Hematopoietic multipotent progenitor cell (in vitro differentiated cells): ENCODE measurements at regions not wholly inside any gene's neighbourhood (a gene's known extent, or its start where the extent isn't known, plus 50 kb on each side); places are given as distances from the start of the nearest gene placed in this dataset.
"Not testable (repeated sequence)": the region's sequence is repeated elsewhere in the genome, so short reads cannot be mapped to it uniquely, and the experiment has no call there.

Source experiments
- DNase-seq, 3 donors: peaks; one replicate each; pipeline ENCODE4 v3.0.0-alpha.2; 2011 to 2015; ENCODE audit warnings: low read depth in 2 of 3, low spot score in 2 of 3

DNA sequence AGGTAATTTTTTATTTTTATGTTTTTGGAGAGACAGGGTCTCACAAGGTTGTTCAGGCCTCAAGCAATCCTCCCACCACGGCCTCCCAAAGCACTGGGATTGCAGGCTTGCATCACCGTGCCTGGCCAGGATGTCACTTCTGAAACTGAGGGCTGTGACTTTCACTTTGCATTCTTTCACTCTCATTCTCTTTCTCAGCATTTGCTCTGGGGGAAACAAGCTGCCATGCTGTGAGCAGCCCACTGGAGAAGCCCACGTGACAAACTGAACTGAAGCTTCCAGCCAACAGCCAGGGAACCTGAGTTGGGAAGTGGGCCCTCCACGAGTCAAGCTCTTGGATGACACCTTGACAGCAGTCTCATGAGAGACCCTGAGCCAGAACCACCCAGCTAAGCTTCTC is 109.4 kb downstream of the C5orf15 start:
- DNase-seq, result no peak

DNA sequence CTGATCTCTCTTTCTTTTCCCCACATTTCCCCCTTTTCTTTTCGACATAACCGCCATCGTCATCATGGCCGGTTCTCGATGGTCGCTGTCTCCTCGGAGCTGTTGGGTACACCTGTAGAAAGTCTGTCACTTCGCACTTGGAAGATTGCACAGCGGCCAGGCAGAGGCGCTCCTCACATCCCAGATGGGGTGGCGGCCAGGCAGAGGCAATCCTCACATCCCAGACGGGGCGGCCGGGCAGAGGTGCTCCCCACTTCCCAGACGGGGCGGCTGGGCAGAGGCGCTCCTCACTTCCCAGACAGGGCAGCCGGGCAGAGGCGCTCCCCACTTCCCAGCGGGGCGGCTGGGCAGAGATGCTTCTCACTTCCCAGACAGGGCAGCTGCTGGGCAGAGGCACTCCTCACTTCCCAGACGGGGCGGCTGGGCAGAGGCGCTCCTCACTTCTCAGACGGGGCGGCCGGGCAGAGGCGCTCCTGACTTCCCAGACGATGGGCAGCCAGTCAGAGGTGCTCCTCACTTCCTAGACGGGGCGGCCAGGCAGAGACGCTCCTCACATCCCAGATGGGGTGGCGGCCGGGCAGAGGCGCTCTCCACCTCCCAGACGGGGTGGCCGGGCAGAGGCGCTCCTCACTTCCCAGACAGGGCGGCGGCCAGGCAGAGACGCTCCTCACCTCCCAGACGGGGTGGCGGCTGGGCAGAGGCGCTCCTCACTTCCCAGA is 110.7 kb downstream of the C5orf15 start:
- not testable (repeated sequence) for DNase-seq

DNA sequence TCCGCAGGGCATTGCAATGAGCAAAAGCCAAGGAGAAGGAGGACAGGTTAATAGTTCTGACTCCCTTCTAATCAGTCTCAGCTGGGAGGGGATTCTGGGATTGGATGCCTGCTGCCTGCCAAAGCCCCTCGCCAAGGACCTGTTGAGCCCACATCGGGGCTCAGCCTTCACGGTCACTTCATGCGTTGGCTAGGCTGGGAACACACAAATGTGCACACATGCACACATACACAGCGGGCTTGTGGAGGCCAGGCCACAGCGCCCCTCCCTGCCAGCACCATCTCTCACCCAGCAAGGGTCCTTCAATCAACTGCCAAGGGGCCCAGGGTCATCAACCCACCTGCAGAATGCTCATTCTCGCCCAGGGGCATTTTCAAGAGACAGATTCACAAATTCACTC is 113.9 kb downstream of the C5orf15 start:
- DNase-seq, result no peak

DNA sequence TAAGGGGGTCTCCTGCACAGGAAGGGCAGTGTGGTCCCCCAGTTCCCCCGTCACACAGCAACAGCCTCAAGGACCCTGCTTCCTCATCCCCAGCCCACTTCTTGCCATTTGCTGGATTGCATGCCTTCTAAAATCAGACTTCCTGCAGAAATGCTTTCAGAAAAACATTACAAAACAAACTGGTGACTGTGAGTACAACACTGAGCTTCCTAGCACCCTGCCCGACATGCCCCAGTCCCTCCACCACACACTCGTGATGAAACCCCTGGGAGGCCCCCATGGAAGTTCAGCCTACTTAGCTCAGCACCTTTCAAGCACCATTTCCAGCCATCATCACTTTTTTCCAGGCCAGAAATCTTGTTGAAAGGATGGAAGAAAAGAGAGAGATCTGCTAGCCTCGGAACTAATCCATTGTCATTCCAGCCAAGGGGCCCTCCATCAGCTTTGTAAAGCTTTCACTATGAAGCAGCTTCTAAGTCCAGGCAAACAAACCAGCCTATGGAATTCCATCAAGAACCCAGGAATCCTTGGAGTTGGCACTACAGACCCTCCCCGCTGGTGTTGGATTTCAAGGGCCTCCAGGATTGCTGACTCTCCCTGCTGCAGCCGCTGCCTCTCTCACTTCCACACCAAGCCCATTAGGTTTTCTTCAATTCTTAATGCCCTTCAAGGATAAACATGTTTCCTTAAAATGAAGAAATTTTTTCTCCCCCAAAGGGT is 114.6 kb downstream of the C5orf15 start:
- no peak for DNase-seq

DNA sequence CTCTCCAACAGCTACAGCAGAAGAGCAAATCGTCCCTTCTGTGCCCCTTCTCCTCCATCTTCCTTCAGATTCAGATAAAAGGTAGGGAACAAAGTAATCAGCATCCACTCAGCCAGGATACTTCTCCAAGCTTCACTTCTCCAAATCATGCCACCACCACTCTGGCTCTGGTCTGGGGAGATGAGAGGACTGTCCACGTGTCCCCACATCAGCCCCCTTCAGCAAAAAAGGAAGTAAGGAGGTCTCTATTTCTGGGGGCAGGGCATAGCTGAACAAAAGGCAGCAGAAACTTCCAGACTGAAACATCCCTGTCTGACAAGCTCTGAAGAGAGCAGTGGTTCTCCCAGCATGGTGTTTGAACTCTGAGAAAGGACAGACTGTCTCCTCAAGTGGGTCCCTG is 116.9 kb downstream of the C5orf15 start:
- no peak for DNase-seq

DNA sequence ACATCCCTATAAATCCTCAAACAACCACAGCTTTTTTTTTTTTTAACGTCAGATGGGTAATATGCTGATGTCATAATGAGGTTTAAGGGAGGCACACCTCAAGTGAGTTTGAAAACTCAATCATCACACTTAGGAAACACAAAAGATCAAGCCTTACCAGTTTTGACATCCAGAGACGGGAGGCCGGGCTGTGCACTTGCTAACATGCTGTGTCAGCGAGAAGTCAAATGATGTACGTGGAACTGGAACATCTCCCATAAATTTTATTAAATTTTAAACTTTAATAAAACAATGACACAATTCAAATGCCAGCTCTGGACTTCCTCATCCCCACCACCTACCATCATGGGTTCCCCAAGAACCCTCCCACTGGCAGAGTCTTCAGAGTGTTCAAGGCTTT is 117.6 kb downstream of the C5orf15 start:
- no peak for DNase-seq

DNA sequence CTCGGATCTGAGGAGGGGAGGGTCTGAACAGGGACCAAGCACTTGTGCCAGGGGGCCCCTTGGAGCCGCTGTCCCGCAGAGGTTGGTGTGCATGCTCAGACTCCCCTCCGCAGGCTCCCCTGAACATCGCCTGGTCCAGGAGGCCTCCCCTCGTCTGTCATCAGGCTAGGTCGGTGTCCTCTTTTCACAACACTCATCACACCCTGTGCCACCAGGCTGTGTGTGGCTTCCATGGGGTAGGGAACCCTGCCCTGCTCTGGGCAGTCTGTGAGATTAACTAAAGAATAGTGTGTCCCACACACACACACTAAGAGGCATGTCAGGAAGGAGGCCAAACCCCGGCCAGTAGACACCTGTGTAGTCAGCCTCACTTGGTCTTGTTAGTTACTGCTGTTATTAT is 119.3 kb downstream of the C5orf15 start:
- no peak for DNase-seq

DNA sequence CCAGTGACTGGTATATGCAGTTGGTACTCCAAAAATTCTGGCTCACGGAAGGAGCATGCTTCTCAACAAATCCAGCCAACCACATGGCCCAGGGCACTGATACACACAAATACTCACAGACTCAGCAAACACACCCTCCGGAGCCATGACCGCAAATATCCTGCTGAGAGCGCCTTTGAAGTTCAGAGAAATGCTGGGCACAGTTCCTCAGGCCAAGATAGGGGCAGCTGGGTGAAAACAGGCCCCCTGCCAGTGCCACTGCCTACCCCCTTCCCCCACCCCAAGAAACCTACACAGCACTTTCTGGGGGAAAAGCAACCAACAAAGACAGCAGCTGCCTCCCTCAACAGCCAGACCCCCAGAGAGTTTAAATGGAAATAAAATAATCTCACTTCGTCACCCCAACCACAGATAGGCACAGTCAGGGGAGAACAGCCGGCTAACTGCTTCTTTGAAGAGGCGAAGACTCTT is 120.0 kb downstream of the C5orf15 start:
- DNase-seq, result peak in 1 of 3 donors; percentile 12

DNA sequence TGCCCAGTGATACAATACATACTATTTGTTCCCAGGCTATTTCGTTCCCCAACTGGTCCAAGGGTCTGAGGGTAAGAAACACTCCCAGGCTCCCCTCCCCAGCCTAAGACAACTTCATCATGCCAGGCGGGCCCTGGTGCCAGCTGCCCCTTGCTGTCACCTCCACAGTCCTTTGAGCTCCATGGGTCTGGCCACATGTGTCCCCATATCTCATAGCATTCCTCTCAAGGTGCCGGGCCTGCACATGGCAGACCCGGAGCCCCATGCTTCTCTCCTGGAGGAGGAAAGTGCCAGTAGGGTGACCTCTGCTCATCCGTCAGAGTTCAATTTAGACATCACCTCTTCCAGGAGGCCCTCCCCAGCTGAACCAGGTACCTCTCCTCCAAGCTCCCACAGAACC is 120.5 kb downstream of the C5orf15 start:
- DNase-seq, result no peak

DNA sequence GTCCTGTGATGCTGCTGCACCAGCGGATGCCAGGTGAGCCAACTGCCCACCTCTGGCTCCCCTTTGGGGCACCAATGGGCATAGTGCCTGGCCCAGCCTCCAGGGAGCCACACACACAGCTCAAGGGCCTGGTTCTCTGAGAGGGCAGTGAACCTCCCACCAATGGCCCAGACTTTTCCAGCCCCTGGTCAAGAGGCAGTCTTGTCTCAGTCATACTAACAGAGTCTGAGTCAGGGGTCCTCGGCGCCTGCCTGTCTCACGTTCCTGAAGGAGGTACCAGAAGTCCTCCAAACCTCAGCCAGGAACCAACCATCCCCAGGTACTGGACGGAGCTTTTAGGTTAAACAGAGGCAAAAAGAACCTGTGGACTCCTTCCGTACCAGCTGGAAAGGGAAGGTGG is 121.1 kb downstream of the C5orf15 start:
- no peak for DNase-seq

DNA sequence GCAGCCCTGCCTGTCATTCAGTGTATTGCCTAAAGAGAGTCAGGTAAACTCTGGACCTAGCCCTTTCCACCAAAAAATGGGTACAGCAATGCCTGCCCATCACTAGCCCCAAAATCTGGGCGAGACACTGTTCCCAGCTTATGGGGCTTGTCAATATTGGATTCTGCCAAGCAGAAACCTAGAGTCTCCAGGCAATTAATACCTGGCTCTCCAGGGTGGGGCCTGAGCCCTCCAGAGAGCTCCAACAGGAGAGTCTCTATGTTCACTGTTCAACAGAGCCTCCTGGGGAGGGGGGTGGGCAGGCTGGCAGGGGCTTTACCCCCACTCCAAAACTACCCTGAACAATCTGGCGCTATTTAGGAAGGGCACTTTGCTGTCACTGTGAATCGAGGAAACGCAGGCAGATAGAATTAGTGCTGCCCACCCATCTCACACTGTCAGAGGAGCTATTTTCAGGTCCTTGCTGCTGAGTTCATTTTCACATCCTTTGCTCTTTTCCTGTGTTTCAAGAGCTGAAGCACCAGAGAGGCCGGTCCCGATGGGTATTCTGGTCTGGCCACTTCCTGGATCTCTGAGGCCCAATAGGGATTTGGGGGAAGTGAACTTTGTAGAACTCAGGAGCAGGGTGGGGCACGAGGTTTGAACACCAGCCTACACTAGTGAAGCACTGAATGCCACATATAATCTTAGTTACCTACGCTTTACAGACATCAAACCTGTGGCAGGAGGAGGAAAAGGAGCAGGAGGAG is 121.8 kb downstream of the C5orf15 start:
- DNase-seq, result no peak

DNA sequence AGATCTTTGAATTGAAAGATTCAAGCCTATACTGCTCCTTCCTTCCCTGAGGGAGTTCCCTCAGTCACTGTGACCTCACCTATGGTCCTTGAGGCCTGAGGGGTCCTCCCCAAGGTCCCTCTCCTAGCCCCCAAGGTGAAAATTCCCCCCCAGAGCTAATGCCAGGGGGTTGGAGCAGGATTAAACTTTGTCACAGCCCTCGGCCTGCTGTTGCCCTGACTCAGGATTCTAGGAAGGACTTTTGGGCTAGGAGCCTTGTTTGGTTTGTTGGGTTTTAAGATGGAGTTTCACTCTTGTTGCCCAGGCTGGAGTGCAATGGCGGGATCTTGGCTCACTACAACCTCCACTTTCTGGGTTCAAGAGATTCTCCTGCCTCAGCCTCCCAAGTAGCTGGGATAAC is 123.2 kb downstream of the C5orf15 start:
- DNase-seq, result no peak

DNA sequence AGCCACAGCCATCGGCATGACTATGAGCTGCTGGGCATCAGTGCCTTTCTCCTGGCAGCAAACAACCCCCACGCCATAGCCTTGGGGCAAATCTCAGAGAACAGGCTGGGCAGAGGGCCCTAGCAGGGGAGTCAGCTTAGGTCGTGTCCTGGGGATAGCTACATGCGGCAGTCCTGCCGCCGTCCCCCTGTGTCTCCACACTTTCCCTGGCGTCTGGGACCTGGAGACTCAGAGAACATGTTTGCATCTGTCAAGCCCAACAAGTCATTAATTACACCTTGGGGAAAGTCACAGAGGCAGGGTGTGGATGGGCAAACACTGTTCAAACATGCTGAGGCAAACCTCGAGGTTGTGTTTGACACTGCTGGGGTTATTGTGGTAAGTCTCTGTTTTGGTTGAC is 123.6 kb downstream of the C5orf15 start:
- no peak for DNase-seq

DNA sequence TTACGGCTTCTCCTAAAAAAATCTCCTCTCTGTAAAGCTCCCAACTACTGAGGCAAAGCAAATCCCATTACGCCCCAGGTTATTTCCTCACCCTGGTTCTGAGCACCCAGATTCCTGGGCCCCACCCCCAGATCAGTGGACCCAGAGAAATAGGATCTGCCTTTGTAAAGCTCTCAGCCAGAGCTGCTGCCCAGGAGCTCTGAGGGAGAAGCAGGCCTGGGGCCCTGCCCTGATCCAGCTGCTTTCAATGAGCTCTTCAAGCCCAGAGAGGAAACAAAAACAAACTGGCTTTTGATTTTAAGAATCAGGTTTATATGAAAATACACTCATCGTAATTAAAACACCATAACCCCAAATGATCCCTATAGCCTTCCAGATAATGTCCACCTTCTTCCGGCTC is 124.5 kb downstream of the C5orf15 start:
- no peak for DNase-seq

DNA sequence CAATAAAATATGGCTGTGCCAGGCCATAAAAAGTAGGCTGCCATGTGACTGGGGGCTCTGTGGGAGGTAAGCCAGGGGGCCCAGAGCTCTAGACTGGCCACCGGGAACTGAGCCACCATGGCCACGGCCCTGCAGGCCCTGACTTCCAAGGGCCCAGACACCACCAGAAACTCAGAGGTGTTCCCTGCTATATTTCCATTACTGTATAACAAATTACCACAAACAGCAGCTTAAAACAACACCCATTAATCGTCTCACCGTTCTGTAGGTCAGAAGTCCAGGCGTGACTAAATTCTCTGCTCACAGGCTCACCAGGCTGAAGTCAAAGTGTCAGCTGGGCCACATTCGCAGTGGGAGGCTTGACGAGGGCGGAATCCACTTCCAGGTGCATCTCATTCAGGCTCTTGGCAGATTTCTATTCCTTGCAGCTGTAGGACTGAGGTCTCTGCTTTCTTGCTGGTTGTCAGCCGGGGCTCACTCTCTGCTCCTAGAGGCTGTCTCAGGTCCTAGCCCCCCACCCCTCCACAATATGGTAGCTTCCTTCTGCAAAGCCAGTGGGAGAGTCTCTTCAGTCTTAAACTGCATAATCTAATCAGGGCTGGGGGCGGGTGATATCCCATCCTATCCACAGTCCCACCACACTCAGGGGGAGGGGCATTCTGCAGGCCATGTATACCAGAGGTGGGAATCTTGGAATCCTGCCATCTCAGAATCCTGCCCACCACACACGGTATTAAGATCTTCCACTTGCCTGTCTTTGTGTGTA is 125.4 kb downstream of the C5orf15 start:
- no peak for DNase-seq

DNA sequence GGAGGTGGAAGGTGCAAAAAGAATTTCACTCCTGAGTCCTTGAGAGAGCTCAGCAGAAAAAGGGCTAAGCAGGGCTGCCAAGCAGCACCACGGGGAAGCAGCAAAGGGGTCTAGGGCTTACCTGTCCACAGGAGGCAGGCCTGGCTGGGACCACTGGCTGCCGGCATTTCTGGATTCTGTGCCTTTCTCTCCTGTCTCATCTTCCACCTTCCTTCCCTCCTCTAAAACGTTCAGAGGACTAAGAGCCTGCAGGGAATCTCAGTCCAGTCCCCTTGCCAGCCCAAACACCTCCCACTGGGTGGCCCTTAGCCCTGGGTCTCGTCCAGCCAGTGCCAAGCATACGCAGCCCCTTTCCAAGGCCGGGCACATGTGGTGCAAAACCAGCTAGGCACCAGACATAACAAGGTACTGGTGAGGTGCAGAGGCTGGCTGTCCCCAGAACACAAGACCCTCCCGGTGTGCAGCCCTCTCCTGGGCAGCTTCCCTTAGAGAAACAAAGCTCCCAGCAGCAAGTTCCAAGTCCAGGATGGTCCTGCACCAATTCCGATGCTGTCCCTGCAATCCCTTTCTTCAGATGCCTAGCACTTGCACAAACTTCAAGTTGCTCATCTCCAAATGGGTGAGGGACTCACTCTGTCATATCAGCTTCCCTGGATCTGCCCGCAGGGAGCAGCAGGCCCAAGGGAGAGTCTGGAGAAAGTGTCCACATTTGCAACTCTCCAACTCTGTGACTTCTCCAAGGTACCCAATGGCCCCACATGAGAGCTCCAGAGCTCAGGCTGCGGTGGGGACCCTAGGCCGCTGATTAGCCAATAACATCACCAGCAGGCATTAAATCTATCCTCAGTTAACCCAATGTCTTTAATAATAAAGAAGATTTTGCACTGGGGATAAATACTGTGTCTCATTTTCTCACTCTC is 126.3 kb downstream of the C5orf15 start:
- DNase-seq, result no peak

DNA sequence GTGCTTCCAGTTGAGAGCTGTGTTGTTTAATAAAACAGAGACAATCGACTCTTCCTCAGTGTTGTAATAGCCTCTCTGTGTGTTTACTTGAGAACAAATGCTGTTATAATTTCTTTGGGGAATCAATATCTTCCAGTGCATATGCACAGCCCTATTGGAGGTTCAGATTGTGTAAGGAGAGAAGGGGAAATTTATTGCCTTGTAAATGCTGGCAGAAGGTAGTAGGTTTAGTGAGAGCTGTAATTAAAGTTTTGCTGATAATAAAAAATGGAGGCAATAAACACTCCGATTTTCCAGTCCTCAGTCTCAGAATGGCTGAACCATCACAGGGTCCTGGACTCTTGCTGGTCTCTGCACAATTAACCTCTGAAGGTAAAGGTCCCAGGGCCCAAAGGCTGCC is 128.3 kb downstream of the C5orf15 start:
- DNase-seq, result no peak

DNA sequence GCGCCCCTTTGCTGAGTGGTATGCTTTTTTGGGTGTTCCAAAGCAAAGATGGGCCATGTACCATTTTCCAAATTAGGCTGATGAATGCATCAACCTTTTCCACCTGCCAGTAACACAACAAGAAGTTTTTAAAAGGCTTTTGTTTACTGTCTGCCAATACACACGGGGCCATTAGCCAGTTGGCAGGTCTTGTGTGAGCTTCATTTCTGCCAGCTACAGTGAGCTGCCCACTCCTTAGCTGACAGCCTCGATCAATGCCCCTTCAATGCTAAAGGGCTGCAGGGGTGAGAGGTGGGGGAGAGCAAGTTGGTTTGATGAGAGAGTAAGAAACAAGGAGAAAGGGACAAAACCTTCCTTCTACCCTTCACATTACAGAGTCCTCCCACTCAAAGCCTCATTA is 128.7 kb downstream of the C5orf15 start:
- DNase-seq, result no peak

DNA sequence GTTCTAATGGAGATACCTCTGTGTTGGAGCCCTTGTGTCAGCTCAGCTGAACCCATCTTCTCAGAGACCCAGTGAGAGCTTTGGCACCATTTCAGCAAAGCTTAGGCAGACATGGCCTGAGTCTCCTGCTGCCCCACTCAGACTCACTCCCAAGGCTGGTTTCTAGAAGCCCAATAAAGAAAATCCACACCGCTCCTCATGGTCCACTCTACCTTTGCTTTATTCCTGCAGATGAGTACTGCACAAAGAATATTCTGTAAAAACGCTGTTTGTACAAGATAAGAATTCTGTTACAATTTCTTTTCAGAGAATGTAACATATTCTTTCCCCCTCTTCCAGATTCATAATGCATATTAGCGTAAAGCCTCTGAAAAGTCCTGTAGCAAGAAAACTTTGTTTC is 129.3 kb downstream of the C5orf15 start:
- no peak for DNase-seq

DNA sequence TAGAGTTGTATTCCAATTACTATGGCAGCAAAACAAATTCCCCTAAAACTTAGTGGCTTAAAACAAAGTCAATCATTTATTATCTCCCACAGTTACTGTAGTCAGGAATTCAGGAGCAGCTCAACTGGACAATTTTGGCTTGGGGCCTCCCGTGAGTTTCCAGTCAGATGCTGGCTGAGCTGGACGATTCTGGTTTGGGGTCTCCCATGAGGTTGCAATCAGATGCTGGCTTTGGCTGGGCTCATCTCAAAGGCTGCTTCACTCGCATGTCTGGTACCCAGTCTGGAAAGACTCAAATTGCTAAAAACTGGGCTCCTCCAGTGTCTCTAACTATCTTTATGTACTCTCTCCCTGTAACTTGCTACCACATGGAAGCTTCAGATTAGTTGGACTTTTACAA is 130.1 kb downstream of the C5orf15 start:
- no peak for DNase-seq
